ENCODE measurements at regions not wholly inside any gene's neighbourhood (a gene's known extent, or its start where the extent isn't known, plus 50 kb on each side); places are given as distances from the start of the nearest gene placed in this dataset.
A peak's percentile ranks its signal among the peaks of the same experiment; 100 is the strongest.
"Not testable (repeated sequence)": the region's sequence is repeated elsewhere in the genome, so short reads cannot be mapped to it uniquely, and the experiment has no call there.

DNA sequence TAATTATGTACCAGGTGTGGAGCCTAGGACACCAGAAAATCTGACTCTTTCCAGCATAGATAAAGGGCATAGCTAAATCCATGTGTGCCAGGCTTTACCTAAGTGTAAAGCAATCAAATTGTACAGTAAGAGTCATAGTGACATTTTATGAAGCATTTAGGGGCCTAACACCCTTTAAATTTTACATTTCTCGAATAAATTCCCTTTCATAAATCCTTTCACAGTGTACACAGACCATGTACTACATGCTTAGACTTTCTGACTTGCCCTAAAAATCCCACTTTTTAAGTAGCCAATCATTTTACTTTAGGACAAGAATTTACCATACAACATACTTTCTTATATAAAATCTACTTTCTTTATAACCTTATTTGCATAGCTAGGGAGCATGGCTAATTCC, 727.6 kb upstream of the LUZP2 start:
- no peak for DNase-seq

DNA sequence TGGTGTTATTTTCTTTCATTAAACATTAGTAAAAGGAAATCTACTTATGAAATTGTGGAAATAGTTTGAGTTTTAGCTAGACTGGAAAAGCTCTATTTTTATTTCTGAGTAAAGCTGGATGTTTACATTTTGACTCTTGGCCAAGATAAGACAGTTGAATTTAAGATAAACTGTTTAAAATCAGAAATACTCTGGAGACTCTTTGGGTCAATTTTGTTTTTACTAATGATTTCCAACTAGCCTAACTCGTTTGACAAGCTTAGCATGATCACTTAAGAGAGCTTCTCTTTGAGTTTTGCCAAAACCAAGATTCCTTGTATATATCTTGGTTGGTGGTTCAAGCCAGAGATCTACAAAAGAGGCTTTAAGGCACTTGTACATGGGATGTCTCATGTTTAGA, 724.8 kb upstream of the LUZP2 start:
- no peak for DNase-seq

DNA sequence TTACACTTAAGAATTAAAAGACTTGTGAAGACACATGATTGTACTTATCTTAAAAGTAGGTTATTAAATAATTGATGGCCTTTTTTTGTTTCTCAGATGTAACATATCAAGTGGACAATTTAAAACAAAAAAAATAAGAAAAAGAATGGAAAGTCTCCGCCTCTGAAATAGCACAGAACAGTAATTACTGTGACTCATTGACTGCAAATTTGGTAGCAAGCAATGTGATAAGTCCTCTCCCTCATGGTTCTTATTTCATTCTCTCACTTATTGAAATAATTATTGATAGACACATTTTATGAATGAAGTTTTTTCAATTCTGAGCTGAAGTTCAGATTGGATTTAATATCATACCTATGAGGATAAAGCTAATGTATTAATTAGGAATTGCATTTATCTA, 717.9 kb upstream of the LUZP2 start:
- no peak for DNase-seq

DNA sequence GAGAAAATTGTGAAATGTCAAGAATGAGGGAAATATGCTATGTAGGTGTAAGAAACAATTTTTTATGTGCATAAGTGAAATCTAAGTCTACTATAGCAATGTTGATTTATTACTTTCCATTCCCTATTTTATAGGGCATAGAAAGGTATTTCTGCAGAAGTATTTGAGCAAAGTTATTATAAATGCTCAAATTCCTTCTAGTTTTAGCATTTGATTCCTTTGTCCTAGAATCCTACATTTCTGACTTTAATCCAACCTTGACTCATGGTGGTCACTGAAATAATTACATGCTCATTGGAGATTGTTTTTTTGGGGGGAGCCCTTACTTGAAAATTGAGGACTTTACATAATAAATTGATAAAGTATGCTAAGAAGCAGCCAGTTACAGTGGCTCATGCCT, 716.6 kb upstream of the LUZP2 start:
- no peak for DNase-seq

DNA sequence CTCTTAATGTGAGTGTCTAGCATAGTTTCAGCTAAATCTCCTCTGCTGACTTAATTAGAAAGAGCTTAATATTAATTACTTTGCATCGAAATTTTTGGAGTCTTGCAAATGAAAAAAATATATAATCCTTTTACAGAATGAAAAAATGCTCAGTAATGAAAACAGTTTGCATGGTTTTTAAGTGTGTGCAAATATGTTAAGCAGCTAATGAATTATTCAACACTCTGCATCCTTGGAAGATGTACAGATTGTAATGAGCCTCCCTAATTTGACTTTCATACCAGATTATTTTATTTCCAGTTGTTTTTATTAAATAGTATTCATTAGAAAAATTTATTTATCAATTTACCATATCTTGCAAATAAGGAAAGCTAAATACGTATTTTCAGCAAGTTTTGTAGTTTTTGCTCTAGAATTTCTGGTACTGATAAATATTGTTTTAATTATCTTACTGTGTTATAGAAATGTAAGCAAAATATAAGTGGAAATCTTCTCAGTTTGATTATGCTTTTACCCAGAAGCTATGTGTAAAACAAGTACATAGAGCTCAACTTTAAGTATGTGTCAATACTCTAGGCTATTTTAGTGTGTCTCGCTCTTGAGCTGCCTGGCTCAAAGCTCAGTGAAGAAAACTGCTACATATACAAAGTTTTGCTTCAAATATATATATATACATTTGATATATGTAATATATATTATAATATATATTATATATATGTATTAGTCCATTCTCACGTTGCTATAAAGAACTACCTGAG, 714.9 kb upstream of the LUZP2 start:
- no peak for DNase-seq

DNA sequence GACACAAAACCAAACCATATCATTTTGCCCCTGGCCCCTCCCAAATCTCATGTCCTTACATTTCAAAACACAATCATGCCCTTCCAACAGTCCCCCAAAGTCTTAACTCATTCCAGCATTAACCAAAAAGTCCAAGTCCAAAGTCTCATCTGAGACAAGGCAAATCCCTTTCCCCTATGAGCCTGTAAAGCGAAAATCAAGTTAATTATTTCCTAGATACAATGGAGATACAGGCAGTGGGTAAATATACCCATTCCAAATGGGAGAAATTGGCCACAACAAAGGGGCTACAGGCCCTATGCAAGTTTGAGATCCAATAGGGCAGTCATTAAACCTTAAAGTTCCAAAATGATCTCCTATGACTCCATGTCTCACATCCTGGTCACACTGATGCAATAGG, 709.9 kb upstream of the LUZP2 start:
- DNase-seq, result not testable (repeated sequence)

DNA sequence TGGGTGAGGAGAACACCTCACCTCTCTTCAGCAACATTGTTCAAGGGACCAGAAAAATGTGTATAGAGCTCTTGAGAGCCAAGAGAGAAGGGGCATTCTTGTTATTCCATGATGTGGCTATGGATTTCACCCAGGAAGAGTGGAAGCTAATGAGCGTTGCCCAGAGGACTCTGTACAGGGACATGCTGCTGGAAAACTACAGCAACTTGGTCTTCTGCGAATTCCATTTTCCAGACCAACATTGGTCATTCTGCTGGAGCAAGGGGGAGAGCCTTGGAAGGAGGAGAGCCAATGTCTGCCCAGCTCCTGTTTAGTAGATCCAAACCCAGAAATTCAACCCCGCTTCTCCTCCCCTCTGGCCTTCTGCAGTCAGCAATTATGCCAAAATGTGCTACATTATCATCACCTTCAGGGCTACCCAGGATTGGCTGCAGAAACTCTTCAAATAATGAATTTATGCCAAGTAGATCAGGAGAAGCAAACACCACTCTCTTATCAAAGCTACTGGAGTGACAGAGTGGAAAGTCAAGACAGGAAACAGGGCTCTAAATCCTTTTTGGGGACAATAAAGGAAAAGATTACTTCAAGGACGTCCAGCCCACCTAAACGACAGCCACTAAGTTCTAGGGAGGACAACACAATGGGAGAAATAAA, 707.5 kb upstream of the LUZP2 start:
- DNase-seq, result no peak

DNA sequence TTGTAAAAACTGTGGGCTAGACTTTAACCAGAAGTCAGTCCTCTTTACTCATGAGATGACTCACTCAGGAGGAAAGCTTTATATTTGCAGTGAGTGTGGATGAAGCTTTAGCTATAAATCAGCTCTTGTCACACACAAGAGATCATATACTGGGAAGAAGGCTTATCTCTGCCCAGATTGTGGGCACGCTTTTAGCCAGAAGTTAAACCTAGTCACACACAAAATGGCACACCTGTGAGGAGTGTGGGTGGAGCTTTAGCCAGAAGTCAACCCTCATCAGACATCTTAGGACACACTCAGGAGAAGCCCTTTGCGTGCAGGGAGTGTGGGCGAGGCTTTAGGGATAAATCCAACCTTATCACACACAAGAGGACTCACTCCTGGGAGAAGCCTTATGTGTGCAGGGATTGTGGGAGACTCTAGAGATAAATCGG, 706.9 kb upstream of the LUZP2 start:
- no peak for DNase-seq

DNA sequence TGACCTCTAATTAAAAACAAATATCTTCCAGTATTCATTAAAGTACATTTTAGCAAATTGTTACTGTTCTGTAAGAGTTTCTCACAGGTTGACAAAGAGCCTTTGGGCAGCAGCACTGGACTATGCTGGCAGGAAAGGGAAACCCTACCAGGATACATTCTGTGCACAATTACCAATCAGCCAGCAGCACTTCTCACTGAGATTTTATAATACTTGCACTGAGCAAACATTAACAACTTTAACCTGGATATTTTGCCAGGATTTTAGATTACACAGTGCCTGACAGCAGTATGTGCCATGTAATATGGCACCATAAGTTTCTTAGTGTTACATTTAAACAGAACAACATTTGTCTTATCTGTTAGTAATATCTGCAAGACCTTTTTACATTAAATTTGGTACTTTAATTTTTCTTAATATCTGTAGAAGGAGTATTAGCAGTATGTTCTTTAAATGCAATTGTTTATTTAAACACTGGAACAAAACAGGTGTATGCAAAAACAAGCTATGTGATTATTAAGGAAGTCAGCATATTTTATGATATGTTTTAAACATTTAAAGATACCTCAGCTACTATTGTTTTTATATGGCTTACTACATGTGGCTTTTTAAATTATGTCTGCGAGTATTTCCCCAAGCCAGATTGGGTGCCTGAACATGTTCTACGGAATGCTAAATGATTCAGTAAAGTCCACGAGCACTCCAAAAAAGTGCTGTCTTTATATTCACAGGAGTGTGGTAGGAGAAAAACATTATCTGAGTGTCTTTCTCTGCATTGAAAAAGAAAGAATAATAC, 699.0 kb upstream of the LUZP2 start:
- no peak for DNase-seq

DNA sequence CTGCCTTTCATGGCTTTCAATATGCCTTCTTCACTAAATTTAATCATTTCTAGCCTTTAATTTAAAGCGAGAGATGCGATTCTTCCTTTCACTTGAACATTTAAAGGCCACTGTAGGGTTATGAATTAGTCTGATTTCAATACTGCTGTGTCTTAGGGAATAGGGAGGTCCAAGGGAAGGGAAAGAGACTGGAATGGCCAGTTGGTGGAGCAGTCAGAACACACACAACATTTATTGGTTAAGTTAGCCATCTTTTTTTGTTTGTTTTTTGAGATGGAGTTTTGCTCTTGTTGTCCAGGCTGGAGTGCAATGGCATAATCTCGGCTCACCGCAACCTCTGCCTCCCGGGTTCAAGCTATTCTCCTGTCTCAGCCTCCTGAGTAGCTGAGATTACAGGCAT, 662.5 kb upstream of the LUZP2 start:
- DNase-seq, result not testable (repeated sequence)

DNA sequence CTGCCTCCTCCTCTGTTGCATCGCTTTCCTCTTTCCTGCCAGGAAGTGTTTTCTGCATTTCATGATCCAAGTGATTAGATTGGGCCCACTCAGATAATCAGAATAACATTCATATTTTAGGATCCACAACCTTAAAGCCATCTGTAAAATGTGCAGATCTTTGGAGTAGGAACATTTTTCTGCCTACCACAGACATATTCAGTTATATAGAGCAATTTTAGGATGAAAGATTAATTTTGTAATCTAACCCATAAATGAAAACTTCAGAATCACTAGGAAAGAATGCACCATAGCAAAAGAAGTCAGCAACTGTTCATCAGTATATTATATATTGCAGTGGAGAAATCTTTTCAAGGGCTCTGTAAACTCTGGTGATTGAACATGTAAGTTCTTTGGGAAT, 659.9 kb upstream of the LUZP2 start:
- no peak for DNase-seq

DNA sequence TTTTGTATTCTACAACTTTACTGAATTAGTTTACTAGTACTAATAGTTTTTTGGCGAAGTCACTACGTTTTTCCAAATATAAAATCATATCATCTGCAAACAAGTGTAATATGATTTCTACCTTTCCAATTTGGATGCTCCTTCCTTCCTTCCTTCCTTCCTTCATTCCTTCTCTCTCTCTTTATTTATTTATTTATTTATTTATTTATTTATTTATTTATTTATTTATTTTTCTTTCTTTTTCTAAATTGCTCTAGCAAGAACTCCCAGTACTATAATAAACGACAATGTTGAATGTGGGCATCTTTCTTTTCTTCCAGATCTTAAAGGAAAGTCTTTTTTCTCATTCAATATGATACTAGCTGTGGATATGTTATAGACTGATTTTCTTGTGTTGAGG, 656.0 kb upstream of the LUZP2 start:
- no peak for DNase-seq

DNA sequence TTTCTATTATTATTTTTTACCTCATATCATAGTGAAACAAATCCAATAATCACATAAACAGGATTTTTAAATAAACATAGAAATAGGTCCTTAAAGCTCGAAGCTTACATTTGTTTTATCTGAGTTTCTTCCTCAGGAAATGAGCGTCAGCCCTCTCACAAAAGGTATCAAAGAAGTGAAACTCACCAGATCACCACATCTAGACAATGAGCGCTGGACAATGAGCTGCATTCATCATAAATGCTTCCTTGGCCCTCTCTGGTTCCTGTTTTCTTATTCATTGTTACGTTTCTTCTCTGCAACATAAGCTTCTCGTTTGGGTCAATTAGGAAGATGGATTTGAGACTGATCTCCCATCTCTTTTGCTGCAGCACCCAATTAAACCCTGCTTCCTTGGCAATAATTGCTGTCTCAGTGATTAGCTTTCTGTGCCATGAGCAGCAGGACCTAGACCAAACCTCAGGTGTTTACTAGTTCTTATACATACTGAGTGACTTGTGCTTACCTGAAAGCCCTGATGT, 649.9 kb upstream of the LUZP2 start:
- DNase-seq, result no peak

DNA sequence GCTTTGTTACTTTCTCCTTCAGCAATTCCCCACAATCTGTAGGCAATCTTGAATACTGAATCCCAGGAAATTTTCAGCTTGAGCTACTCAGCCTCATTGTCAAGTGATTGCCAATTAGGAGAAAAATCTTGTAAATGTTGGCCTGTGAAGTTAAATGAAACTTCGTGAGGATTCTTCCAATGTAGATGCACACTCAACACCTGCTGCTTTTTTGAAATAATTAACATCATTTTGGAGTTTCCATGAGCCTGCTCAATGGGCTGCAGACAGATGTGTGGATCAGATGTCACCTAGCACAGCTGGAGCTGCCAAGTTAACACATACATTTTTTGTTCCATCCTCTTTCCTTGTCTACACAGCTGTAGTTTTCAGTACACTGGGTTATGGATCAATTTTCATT, 645.6 kb upstream of the LUZP2 start:
- no peak for DNase-seq

DNA sequence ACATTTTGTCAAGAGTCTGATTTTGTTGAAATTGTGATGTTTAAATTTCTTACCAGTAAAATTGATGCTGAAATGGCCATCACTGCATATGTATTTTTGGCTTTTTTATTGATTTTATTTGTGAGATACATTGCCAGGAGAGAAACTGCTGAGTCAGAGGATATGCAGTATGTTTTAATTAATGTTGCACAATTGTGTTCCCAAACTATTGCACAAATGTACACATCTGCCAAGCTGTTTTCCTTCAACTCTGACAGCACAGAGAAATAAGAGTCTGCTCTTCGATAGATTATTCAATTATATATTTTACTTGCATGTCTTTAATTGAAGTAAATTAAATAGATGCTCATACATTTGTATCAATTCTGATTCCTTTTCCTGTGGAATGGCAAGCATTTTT, 640.2 kb upstream of the LUZP2 start:
- DNase-seq, result peak; percentile 75

DNA sequence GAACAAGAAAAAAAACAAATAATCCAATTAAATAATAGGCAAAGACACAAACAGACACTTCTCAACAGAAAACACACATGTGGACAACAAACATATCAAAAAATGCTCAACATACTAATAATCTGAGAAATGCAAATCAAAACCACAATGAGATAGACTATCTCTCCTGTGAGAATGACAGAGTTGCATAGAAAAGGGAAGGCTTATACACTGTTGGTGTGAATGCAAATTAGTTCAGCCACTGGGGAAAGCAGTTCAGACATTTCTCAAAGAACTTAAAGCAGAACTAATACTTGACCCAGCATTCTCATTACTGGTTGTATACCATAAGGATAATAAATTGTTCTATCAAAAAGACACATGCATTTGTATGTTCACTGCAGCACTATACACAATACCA, 637.8 kb upstream of the LUZP2 start:
- no peak for DNase-seq

DNA sequence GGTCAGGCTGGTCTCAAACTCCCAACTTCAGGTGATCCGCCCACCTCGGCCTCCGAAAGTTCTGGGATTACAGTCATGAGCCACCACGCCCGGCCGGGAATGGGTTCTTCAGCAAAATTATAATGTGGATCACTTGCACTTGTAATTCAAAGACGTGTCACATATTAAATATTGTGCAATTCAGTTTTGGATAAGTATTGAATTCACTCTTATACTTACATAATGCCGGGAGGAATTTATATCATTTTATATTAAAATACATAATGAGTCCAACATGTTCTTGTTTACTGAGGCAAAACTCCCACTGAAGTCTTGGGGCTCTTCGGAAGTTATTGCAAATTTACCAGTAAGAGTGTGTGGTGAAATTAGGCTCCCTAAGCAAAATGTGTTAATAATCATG, 635.2 kb upstream of the LUZP2 start:
- no peak for DNase-seq

DNA sequence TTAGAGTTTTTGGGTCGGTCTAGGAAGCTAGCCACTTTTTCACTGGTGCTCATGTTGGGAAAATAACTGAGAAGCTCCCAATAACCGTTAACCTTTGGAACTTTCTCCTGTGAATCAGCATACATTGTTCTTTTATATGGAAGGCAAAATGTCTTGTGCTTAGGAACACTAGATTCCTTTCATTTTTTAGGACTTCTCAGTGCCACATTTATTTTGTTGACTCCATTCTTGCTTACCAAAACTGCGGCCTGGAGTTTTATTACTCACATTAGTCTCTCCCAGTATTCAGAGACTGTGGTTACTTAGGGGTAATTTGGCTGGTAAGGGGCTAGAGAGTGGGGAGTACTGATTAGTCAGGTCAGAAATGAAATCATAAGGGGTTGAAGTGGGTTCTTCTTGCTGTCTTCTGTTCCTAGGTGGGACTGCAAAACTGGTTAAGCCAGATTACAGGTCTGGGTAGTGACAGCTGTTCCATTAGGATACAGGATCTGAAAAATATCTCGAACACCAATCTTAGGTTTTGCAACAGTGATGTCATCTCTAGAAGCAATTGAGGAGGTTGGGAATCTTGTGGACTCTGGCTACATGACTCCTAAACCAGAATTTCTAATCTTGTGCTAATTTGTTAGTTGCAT, 631.4 kb upstream of the LUZP2 start:
- DNase-seq, result no peak

DNA sequence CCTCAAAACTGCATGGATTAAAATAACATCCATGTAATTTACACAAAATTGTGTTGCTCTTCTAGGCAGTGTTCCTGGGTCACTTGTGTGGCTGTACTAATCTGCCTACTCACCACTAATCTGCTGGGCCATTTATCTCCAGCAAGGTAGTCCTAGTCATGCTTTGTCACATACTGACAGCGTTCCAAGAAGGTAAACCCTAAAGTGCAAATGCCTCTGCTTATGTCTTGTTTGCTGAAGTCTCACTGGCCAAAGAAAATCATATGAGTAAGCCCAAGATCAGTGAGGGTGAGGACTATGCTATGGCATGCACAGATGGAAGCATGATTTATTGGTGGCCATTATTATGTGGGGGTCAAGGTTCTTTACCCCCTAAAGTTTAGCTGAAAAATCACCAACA, 630.2 kb upstream of the LUZP2 start:
- no peak for DNase-seq

DNA sequence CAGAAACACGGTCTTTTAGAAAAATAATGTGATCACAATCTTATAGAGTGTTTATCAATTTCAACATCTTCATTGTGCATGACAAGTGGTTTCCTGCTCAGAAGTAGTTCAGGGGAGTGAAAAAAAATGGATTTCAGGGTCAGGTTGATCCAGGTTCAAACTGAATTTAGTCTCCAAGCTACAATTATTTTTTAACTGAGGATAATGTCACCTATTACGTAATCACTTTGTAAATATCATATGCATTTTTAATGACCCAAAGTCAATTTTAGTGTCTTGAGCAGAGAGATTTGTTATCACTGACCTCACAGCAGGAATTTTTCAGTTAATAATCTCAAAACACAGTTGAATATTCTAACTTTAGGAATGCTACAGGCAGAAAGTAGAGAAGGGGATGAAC, 627.2 kb upstream of the LUZP2 start:
- no peak for DNase-seq

DNA sequence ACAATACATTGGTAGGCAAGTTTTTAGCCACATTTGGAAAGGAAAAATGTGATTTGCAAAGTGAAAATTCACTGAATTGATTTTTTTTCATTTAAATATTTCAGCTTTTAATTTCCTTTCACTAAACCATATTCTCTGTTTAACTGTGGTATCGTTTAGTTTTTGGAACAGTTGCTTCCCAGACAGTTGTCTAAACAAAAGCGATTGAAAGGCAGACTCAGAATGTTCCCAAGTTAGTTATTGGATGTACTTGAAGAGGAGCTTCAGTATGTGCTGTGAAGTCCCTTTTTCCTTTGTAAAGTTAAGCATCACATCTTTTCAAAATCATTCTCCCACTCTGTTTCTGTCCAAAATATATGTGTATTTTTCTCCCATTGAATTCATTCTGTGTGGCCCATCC, 623.4 kb upstream of the LUZP2 start:
- DNase-seq, result no peak

DNA sequence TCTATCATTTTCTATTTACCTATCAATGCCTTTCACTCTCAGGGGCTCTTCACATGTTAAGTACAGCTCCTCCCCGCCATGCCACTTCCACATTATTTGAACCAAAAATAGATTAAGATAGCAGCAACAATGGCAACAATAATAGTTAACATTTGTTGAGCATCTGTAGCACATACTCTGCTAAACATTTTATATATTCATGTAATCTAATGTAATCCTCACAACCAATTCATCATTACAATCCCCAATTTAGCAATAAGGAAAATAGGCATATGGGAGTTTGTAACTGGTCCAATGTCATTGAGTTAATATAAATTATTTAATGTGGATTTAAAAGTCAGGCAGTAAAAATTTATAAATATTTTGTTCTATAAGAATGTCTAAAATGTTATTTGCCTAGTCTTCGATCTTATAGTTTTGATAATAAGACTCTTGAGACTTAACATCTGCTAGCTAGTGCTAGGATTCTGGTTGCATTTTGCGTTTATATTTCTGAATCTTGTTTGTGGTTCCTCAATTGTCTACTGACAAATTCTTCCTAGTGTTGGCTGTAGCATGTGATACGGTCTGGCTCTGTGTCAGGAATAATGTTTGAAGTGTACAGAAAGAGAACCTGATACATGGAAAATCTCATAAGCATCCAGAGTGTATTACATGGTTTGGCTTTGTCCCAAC, 621.5 kb upstream of the LUZP2 start:
- peak; percentile 68 for DNase-seq
